ENCODE measurements at regions not wholly inside any gene's neighbourhood (a gene's known extent, or its start where the extent isn't known, plus 50 kb on each side); places are given as distances from the start of the nearest gene placed in this dataset.

DNA sequence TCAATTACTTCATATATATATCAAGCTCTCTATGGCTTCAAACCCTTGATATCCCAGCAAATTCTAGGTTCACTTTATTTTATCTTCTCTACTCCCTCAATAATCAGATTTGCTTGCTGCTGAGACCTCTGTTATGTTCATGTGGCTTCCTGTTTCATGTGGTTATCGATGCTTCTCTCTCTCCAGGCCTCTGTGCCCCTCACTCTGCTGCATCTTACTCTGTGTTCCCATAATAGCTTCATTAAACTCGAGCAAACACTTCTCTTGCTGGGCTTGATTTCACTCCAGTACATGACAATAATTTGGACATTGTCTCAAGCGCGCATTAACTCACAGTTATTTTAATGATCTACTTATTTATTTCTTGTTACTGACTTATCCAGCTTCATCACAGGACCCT, 798.8 kb downstream of the CDH9 start:
- ChIA-PET SMC1A (ENCODE audit: uncharacterized antibody, unreplicated experiment) (interaction anchor here (1.2 kb wide), 1 partner anchor 30 kb away, joined by 3 read pairs; no protein-coding TSS in a partner anchor), POLR2A (no interaction called here), CTCF (no interaction called here), RAD21 (ENCODE audit: unreplicated experiment) (no interaction called here)
- Histone ChIP-seq H4K20me1 (ENCODE audit: control insufficient read depth, insufficient read depth) (no peaks in the 10 kb centered on the region), H3K9me3 (replicated peaks; ENCODE audit: control insufficient read depth, insufficient read depth, low read length) (no peaks in the 10 kb centered on the region; the same call in 2 of the 3 replicates), H3K4me1 (ENCODE audit: control insufficient read depth, insufficient read depth, low read length) (no peaks in the 10 kb centered on the region), H3K9ac (ENCODE audit: control insufficient read depth, insufficient read depth, low read length) (no peak overlapping the region), H3K27me3 (replicated peaks in 1 of 2; ENCODE audit: control insufficient read depth in 2 of 2, insufficient read depth in 2 of 2, low read length in 1 of 2) (no peaks in the 10 kb centered on the region), H2AFZ (ENCODE audit: control insufficient read depth, low read depth, low read length) (no peak overlapping the region), H3K36me3 (ENCODE audit: control insufficient read depth in 2 of 2, insufficient read depth in 2 of 2, low read length in 1 of 2) (no peaks in the 10 kb centered on the region), H3K79me2 (ENCODE audit: control insufficient read depth, insufficient read depth, low read length) (no peaks in the 10 kb centered on the region), H3K27ac (ENCODE audit: control insufficient read depth, insufficient read depth) (no peak overlapping the region), H3K4me3 (no peak overlapping the region), H3K4me2 (ENCODE audit: control insufficient read depth, insufficient read depth) (no peak overlapping the region)
- no peak for FAIRE-seq
- intact Hi-C loops (cut with micrococcal nuclease; ENCODE audit: unreplicated experiment) = no loop called here
- DNase-seq (ENCODE audit: low read depth, low spot score) = no peak
- BruUV-seq (replicated peaks) = no TSS peak
- TF ChIP-seq MYB (IDR thresholded peaks at IDR 0.05; ENCODE audit: borderline replicate concordance, low read depth, low read length) (no peak), MTA2 (IDR thresholded peaks at IDR 0.05; ENCODE audit: low read depth) (no peak)
- 50% methylated on average over 4 of the region's 4 CpGs for WGBS (ENCODE audit: insufficient coverage, insufficient replicate concordance, low lambda C conversion rate, missing lambda C conversion rate)
- no peak for ATAC-seq
- in situ Hi-C loops (cut with MboI) = no loop called here

DNA sequence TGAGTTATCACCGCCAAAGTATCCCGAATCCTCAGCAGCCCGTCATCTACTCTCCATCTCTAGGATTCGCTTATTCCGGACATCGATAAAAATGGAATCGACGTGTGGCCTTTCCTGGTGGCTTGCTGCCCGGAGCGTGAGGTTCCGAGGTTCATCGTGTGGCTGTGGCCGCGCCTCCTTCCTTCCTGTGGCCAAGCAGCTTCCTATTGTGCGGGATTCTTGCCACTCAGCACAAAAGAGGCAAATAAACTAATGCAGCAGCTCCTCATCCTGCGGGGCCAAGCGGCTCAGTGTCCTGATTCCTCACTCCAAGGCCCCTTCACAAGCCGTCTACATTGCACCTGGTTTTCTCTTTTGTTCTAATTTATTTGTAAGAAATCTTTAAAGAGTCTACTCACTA, 800.9 kb downstream of the CDH9 start:
- 86% methylated on average over 17 of the region's 18 CpGs for WGBS (ENCODE audit: insufficient coverage, insufficient replicate concordance, low lambda C conversion rate, missing lambda C conversion rate)
- H3K27ac ChIP-seq (ENCODE audit: control insufficient read depth, insufficient read depth) = no peak overlapping the region
- intact Hi-C loops (cut with micrococcal nuclease; ENCODE audit: unreplicated experiment) (no loop called here), in situ Hi-C loops (cut with MboI) (no loop called here)
- ChIA-PET SMC1A (ENCODE audit: uncharacterized antibody, unreplicated experiment) (interaction anchor here (0.9 kb wide), 1 partner anchor 10 kb away, joined by 3 read pairs; no protein-coding TSS in a partner anchor), POLR2A (no interaction called here), RAD21 (ENCODE audit: unreplicated experiment) (no interaction called here), CTCF (no interaction called here)
- no peaks in the 10 kb centered on the region for H3K27me3 ChIP-seq (replicated peaks in 1 of 2; ENCODE audit: control insufficient read depth in 2 of 2, insufficient read depth in 2 of 2, low read length in 1 of 2)
- ATAC-seq = no peak
- H3K9me3 ChIP-seq (replicated peaks; ENCODE audit: control insufficient read depth, insufficient read depth, low read length) = no peaks in the 10 kb centered on the region; the same call in 2 of the 3 replicates
- no peaks in the 10 kb centered on the region for H4K20me1 ChIP-seq (ENCODE audit: control insufficient read depth, insufficient read depth)
- H3K4me2 ChIP-seq (ENCODE audit: control insufficient read depth, insufficient read depth) = no peak overlapping the region
- FAIRE-seq = no peak
- no TSS peak for BruUV-seq (replicated peaks)
- H3K36me3 ChIP-seq (ENCODE audit: control insufficient read depth in 2 of 2, insufficient read depth in 2 of 2, low read length in 1 of 2) = no peaks in the 10 kb centered on the region
- no peaks in the 10 kb centered on the region for H3K79me2 ChIP-seq (ENCODE audit: control insufficient read depth, insufficient read depth, low read length)
- H3K4me3 ChIP-seq = no peak overlapping the region
- H3K9ac ChIP-seq (ENCODE audit: control insufficient read depth, insufficient read depth, low read length) = no peak overlapping the region
- H3K4me1 ChIP-seq (ENCODE audit: control insufficient read depth, insufficient read depth, low read length) = no peaks in the 10 kb centered on the region
- DNase-seq (ENCODE audit: low read depth, low spot score) = no peak
- H2AFZ ChIP-seq (ENCODE audit: control insufficient read depth, low read depth, low read length) = no peak overlapping the region
- TF ChIP-seq, protein P1, sequence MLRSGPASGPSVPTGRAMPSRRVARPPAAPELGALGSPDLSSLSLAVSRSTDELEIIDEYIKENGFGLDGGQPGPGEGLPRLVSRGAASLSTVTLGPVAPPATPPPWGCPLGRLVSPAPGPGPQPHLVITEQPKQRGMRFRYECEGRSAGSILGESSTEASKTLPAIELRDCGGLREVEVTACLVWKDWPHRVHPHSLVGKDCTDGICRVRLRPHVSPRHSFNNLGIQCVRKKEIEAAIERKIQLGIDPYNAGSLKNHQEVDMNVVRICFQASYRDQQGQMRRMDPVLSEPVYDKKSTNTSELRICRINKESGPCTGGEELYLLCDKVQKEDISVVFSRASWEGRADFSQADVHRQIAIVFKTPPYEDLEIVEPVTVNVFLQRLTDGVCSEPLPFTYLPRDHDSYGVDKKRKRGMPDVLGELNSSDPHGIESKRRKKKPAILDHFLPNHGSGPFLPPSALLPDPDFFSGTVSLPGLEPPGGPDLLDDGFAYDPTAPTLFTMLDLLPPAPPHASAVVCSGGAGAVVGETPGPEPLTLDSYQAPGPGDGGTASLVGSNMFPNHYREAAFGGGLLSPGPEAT (IDR thresholded peaks at IDR 0.05; ENCODE audit: low read depth) = no peak
- TF ChIP-seq, protein P2, sequence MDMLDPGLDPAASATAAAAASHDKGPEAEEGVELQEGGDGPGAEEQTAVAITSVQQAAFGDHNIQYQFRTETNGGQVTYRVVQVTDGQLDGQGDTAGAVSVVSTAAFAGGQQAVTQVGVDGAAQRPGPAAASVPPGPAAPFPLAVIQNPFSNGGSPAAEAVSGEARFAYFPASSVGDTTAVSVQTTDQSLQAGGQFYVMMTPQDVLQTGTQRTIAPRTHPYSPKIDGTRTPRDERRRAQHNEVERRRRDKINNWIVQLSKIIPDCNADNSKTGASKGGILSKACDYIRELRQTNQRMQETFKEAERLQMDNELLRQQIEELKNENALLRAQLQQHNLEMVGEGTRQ (IDR thresholded peaks at IDR 0.05; ENCODE audit: borderline replicate concordance, low read depth, low read length) = no peak
- no peak for TF ChIP-seq SMC3 (IDR thresholded peaks at IDR 0.05; ENCODE audit: borderline replicate concordance, low read length)
- no peak for TF ChIP-seq GABPA (IDR thresholded peaks at IDR 0.05; ENCODE audit: low read depth)
- TF ChIP-seq FOXM1 (IDR thresholded peaks at IDR 0.05; ENCODE audit: low read depth, low read length) = no peak
- TF ChIP-seq, protein P3, sequence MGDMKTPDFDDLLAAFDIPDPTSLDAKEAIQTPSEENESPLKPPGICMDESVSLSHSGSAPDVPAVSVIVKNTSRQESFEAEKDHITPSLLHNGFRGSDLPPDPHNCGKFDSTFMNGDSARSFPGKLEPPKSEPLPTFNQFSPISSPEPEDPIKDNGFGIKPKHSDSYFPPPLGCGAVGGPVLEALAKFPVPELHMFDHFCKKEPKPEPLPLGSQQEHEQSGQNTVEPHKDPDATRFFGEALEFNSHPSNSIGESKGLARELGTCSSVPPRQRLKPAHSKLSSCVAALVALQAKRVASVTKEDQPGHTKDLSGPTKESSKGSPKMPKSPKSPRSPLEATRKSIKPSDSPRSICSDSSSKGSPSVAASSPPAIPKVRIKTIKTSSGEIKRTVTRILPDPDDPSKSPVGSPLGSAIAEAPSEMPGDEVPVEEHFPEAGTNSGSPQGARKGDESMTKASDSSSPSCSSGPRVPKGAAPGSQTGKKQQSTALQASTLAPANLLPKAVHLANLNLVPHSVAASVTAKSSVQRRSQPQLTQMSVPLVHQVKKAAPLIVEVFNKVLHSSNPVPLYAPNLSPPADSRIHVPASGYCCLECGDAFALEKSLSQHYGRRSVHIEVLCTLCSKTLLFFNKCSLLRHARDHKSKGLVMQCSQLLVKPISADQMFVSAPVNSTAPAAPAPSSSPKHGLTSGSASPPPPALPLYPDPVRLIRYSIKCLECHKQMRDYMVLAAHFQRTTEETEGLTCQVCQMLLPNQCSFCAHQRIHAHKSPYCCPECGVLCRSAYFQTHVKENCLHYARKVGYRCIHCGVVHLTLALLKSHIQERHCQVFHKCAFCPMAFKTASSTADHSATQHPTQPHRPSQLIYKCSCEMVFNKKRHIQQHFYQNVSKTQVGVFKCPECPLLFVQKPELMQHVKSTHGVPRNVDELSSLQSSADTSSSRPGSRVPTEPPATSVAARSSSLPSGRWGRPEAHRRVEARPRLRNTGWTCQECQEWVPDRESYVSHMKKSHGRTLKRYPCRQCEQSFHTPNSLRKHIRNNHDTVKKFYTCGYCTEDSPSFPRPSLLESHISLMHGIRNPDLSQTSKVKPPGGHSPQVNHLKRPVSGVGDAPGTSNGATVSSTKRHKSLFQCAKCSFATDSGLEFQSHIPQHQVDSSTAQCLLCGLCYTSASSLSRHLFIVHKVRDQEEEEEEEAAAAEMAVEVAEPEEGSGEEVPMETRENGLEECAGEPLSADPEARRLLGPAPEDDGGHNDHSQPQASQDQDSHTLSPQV (IDR thresholded peaks at IDR 0.05) = no peak
- TF ChIP-seq ATF7 (IDR thresholded peaks at IDR 0.05; ENCODE audit: low read depth) = no peak
- no peak for TF ChIP-seq HCFC1 (IDR thresholded peaks at IDR 0.05; ENCODE audit: low read length)
- TF ChIP-seq YBX1 (IDR thresholded peaks at IDR 0.05) = no peak
- TF ChIP-seq TBL1XR1 (IDR thresholded peaks at IDR 0.05; ENCODE audit: low read depth, low read length) = no peak
